Upper lobe of left lung (tissue), 4 donors: ENCODE measurements at regions not wholly inside any gene's neighbourhood (a gene's known extent, or its start where the extent isn't known, plus 50 kb on each side); places are given as distances from the start of the nearest gene placed in this dataset.

Experiments used
- CTCF ChIP-seq, 6 experiments: fragments of 450-650 bp in 4 of 6; fragments of 200-600 bp in 2 of 6; sonication (generic) in 2 of 6; IDR thresholded peaks; one replicate each; pipeline ENCODE4 v1.5.1; 2016 to 2019; ENCODE audit warnings: antibody characterized with exemption in 6 of 6
- EP300 ChIP-seq, 4 donors: sonication (generic); formaldehyde crosslinking; IDR thresholded peaks; one replicate each; pipeline ENCODE4 v1.5.1; 2017; ENCODE audit warnings: antibody characterized with exemption in 4 of 4, control low read depth in 2 of 4
- POLR2A ChIP-seq, 4 donors: fragments of 450-650 bp; IDR thresholded peaks; one replicate each; pipeline ENCODE4 v1.5.1; 2016 to 2017; ENCODE audit warnings: antibody characterized with exemption in 4 of 4, mild to moderate bottlenecking in 2 of 4
- POLR2AphosphoS5 ChIP-seq, 2 donors: sonication (generic); formaldehyde crosslinking; IDR thresholded peaks; one replicate each; pipeline ENCODE4 v1.5.1; 2017; ENCODE audit warnings: antibody characterized with exemption in 2 of 2

DNA sequence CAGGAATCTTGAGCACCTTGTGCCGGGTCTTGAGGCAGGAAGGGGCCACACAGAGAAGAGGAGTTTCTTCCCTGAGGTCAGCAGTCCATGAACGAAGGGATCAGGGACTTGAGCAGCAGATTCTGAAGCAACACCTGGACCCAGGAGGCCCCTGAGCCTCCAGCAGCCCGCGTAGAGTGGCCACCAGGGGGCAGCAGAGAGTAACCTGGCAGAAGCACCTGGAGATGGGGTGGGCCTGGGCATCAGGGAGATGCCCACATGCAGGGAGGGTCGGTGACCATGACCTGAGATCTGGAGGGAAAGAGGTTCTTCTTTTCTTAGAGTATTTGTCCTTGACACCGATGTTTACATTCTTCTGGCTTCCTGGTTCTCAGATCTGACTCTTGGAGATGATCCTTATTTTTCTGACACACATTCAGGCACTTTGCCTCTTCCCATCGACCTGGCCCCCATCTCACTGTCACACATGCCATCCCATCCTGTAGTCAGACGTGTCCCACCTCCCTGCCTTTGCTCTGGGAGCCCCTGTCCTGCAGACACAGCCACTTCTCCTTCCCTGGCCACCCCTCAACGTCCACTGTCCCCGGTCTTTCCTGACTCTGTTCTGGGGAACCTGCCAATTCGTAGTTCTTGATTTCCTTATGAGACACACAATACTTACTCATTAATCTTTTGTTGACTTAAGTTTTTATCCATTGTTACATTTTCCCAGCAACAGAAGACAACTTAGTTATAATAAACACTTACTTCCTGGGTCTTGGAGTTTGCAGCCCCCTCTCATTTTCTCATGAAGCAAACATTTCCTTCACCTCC, 66.5 kb downstream of the GGTLC2 start:
- TF ChIP-seq CTCF (IDR thresholded peaks at IDR 0.05) (peak; percentile 79 to 95 (median 85)), POLR2A (IDR thresholded peaks at IDR 0.05) (no peak), EP300 (IDR thresholded peaks at IDR 0.05) (no peak), POLR2AphosphoS5 (IDR thresholded peaks at IDR 0.05) (no peak)
